ENCODE measurements at regions not wholly inside any gene's neighbourhood (a gene's known extent, or its start where the extent isn't known, plus 50 kb on each side); places are given as distances from the start of the nearest gene placed in this dataset.

DNA sequence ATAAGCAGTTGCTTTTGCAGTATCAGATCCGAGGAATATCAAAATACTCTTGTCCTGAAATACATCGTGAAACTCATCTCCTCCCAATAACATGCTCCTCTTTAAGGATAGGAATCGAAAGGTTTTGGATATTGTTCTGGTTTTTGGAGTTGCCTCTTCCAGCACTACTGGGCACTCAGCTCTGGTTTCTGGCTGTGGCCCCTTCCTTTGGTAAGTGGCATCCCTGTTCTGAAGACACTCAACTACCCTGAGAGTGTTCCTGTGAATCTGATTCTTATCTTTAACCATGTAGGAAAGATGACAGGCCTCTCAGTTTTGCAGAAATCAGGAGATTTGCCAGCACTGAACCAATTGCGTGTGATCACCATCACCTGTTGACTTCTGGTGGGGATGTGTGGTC lies 327.5 kb upstream of the TBL1XR1 start:
- H3K9me3 ChIP-seq (ENCODE audit: control insufficient read depth in 4 of 4, low read length in 3 of 4): no peaks in the 10 kb centered on the region
- no peak for DNase-seq (ENCODE audit: low spot score)
- H3K27me3 ChIP-seq (ENCODE audit: control insufficient read depth in 4 of 4, insufficient read depth in 4 of 4, low read length in 3 of 4): no peaks in the 10 kb centered on the region
- WGBS: 97% methylated on average over 4 of the region's 4 CpGs
- no peak overlapping the region for H3K27ac ChIP-seq (ENCODE audit: low read depth in 1 of 2, low read length in 2 of 2)
- H3K36me3 ChIP-seq (ENCODE audit: control insufficient read depth in 4 of 4, insufficient read depth in 3 of 4, low read depth in 1 of 4, low read length in 3 of 4): no peaks in the 10 kb centered on the region
- TF ChIP-seq YY1 (IDR thresholded peaks at IDR 0.05) (no peak), SP1 (IDR thresholded peaks at IDR 0.05) (no peak)
- TF ChIP-seq, protein P1, sequence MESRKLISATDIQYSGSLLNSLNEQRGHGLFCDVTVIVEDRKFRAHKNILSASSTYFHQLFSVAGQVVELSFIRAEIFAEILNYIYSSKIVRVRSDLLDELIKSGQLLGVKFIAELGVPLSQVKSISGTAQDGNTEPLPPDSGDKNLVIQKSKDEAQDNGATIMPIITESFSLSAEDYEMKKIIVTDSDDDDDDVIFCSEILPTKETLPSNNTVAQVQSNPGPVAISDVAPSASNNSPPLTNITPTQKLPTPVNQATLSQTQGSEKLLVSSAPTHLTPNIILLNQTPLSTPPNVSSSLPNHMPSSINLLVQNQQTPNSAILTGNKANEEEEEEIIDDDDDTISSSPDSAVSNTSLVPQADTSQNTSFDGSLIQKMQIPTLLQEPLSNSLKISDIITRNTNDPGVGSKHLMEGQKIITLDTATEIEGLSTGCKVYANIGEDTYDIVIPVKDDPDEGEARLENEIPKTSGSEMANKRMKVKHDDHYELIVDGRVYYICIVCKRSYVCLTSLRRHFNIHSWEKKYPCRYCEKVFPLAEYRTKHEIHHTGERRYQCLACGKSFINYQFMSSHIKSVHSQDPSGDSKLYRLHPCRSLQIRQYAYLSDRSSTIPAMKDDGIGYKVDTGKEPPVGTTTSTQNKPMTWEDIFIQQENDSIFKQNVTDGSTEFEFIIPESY (IDR thresholded peaks at IDR 0.05): no peak
- TF ChIP-seq, protein P2, sequence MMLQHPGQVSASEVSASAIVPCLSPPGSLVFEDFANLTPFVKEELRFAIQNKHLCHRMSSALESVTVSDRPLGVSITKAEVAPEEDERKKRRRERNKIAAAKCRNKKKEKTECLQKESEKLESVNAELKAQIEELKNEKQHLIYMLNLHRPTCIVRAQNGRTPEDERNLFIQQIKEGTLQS (IDR thresholded peaks at IDR 0.05): no peak
- H3K4me1 ChIP-seq (ENCODE audit: control insufficient read depth in 4 of 4, insufficient read depth in 4 of 4, low read length in 3 of 4): no peaks in the 10 kb centered on the region
- H3K4me3 ChIP-seq (ENCODE audit: low read depth in 1 of 3, low read length in 3 of 3): no peak overlapping the region
- no peak overlapping the region for H3K9ac ChIP-seq (ENCODE audit: low read depth in 1 of 2, low read length in 2 of 2)

- no peak overlapping the region for H3K4me3 ChIP-seq (ENCODE audit: low read depth in 1 of 3, low read length in 3 of 3)
Observed at GRCh38 chr3:177525414-177525813, 328.1 kb upstream of the TBL1XR1 start.

DNA sequence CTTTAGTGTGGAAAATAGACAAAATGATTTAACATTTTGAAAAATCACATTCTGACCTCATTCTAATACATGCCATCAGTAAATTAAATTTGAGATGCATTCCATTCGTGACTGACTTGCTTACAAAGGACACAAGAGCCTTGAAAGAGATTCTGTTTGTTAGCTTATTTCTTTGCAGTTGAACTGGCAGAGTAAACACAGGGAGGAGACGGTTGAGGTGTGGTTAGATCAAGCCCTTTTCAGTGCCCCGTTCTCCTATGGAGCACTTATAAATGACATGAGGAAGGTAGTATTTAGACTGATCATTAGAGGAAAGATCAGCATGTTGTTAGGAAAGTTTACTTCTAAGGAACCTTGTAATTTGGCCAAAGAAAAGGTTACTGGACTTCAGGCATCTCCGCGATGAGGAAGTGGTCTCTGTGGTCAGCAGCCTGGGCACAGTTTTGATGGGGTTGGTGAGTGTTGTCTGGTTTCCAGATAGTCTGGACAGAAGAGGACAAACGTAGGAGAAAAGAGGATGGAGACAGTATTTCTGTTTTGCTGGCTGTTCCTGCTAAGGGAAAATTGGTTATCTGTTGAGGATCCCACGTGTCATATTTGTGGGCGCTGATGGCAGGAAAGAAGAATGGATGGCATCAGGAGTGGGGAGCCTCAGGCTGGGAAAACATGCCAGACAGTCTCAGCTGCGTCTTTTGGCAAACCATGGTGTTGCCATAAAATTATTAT lies 328.9 kb upstream of the TBL1XR1 start:
- 85% methylated on average over 9 of the region's 9 CpGs for WGBS
- Histone ChIP-seq H3K9ac (ENCODE audit: low read depth in 1 of 2, low read length in 2 of 2) (no peak overlapping the region), H3K36me3 (ENCODE audit: control insufficient read depth in 4 of 4, insufficient read depth in 3 of 4, low read depth in 1 of 4, low read length in 3 of 4) (no peaks in the 10 kb centered on the region), H3K9me3 (ENCODE audit: control insufficient read depth in 4 of 4, low read length in 3 of 4) (no peaks in the 10 kb centered on the region), H3K27ac (ENCODE audit: low read depth in 1 of 2, low read length in 2 of 2) (no peak overlapping the region), H3K4me3 (ENCODE audit: low read depth in 1 of 3, low read length in 3 of 3) (no peak overlapping the region), H3K4me1 (ENCODE audit: control insufficient read depth in 4 of 4, insufficient read depth in 4 of 4, low read length in 3 of 4) (no peaks in the 10 kb centered on the region), H3K27me3 (ENCODE audit: control insufficient read depth in 4 of 4, insufficient read depth in 4 of 4, low read length in 3 of 4) (no peaks in the 10 kb centered on the region)
- DNase-seq (ENCODE audit: low spot score): no peak
- TF ChIP-seq GABPA (IDR thresholded peaks at IDR 0.05 in 1 of 2, conservative IDR thresholded peaks at IDR 0.05 in 1 of 2) (no peak), HNF4A (conservative IDR thresholded peaks at IDR 0.05) (no peak), EGR1 (IDR thresholded peaks at IDR 0.05; ENCODE audit: low read depth in 2 of 2) (no peak), REST (IDR thresholded peaks at IDR 0.05) (no peak), FOXA1 (IDR thresholded peaks at IDR 0.05) (no peak), HNF4G (IDR thresholded peaks at IDR 0.05) (no peak), YY1 (IDR thresholded peaks at IDR 0.05) (no peak)
- TF ChIP-seq, protein P3, sequence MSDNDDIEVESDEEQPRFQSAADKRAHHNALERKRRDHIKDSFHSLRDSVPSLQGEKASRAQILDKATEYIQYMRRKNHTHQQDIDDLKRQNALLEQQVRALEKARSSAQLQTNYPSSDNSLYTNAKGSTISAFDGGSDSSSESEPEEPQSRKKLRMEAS (IDR thresholded peaks at IDR 0.05): no peak
- TF ChIP-seq, protein P2 (IDR thresholded peaks at IDR 0.05): no peak
- TF ChIP-seq, protein P1 (IDR thresholded peaks at IDR 0.05): no peak

More at GRCh38 chr3:177525414-177525813, 328.1 kb upstream of the TBL1XR1 start:
- H3K4me1 ChIP-seq (ENCODE audit: control insufficient read depth in 4 of 4, insufficient read depth in 4 of 4, low read length in 3 of 4): no peaks in the 10 kb centered on the region
- H3K36me3 ChIP-seq (ENCODE audit: control insufficient read depth in 4 of 4, insufficient read depth in 3 of 4, low read depth in 1 of 4, low read length in 3 of 4): no peaks in the 10 kb centered on the region
- no peak overlapping the region for H3K9ac ChIP-seq (ENCODE audit: low read depth in 1 of 2, low read length in 2 of 2)
- no peak overlapping the region for H3K27ac ChIP-seq (ENCODE audit: low read depth in 1 of 2, low read length in 2 of 2)
- H3K9me3 ChIP-seq (ENCODE audit: control insufficient read depth in 4 of 4, low read length in 3 of 4): no peaks in the 10 kb centered on the region
- H3K27me3 ChIP-seq (ENCODE audit: control insufficient read depth in 4 of 4, insufficient read depth in 4 of 4, low read length in 3 of 4): no peaks in the 10 kb centered on the region
- WGBS: 94% methylated on average over 1 of the region's 1 CpG
- no peak for DNase-seq (ENCODE audit: low spot score)
- TF ChIP-seq, protein P1 (IDR thresholded peaks at IDR 0.05): no peak
- no peak for TF ChIP-seq TAF1 (conservative IDR thresholded peaks at IDR 0.05)
- TF ChIP-seq YY1 (IDR thresholded peaks at IDR 0.05): no peak
- no peak for TF ChIP-seq EGR1 (IDR thresholded peaks at IDR 0.05; ENCODE audit: low read depth in 2 of 2)
- no peak for TF ChIP-seq HNF4A (conservative IDR thresholded peaks at IDR 0.05)
- TF ChIP-seq, protein P2 (IDR thresholded peaks at IDR 0.05): no peak
- TF ChIP-seq RXRA (IDR thresholded peaks at IDR 0.05): no peak
- no peak for TF ChIP-seq FOXA2 (IDR thresholded peaks at IDR 0.05)
